ENCODE measurements at regions not wholly inside any gene's neighbourhood (a gene's known extent, or its start where the extent isn't known, plus 50 kb on each side); places are given as distances from the start of the nearest gene placed in this dataset.

- ChIA-PET CTCF (ENCODE audit: partially characterized antibody) (interaction anchor here (0.6 to 8.1 kb wide), 33 partner anchors 10 to 302 kb away, joined by 3 to 118 read pairs (median 5); partner anchors contain the start of gene INHBB), POLR2A (ENCODE audit: partially characterized antibody) (no interaction called here)
- no peak overlapping the region for H3K56ac ChIP-seq (replicated peaks; ENCODE audit: insufficient read length, low read depth, low read length)
- 85% methylated on average over 10 of the region's 10 CpGs; no CpG with 5 or more reads in 1 of the 2 experiments for WGBS, 2 experiments (ENCODE audit: extremely low coverage in 1 of 2, insufficient coverage in 1 of 2, insufficient read length in 1 of 2, insufficient replicate concordance in 2 of 2, low coverage in 1 of 2, low lambda C conversion rate in 2 of 2, missing lambda C conversion rate in 1 of 2)
- no peak overlapping the region for H2AFZ ChIP-seq (ENCODE audit: low read length)
- no peak overlapping the region for H2BK20ac ChIP-seq (ENCODE audit: low read length)
- peaks cover 0 to 1% of the 10 kb centered on the region in 2 experiments for H4K20me1 ChIP-seq (replicated peaks in 1 of 2; ENCODE audit: control insufficient read depth in 1 of 2, insufficient read depth in 2 of 2, low read length in 2 of 2)
- no peak overlapping the region for H4K5ac ChIP-seq (ENCODE audit: insufficient read length, low read depth, low read length)
- no peak overlapping the region for H3K27ac ChIP-seq (ENCODE audit: low read depth, low read length)
- H3K9me3 ChIP-seq (ENCODE audit: insufficient read depth in 2 of 2, low read depth in 1 of 2, low read length in 1 of 2): no peaks in the 10 kb centered on the region
- no peak overlapping the region for H3K9ac ChIP-seq (replicated peaks in 1 of 4; ENCODE audit: extremely low read depth in 1 of 4, low read depth in 3 of 4, low read length in 3 of 4)
- FAIRE-seq (no peak), DNase-seq (ENCODE audit: low read depth in 1 of 2, low spot score in 2 of 2) (no peak)
- H3K79me1 ChIP-seq (ENCODE audit: low read depth, low read length): no peaks in the 10 kb centered on the region
- no peak overlapping the region for H3K18ac ChIP-seq (ENCODE audit: extremely low read depth, low read length)
- no peak overlapping the region for H3K23ac ChIP-seq (ENCODE audit: insufficient read length)
- H2BK12ac ChIP-seq (ENCODE audit: low read depth, low read length): no peak overlapping the region
- H2BK15ac ChIP-seq (ENCODE audit: low read length): no peak overlapping the region
- H3K23me2 ChIP-seq (ENCODE audit: low read depth, low read length): peaks cover 5% of the 10 kb centered on the region; the same call in 1 of the 2 replicates
- H2AK5ac ChIP-seq (ENCODE audit: low read depth, low read length): no peak overlapping the region
- no peak overlapping the region for H3K4me2 ChIP-seq (ENCODE audit: insufficient read depth in 1 of 2, low read depth in 2 of 2, low read length in 2 of 2)
- H3K36me3 ChIP-seq (ENCODE audit: control insufficient read depth in 2 of 4, insufficient read depth in 4 of 4, low read length in 3 of 4): no peaks in the 10 kb centered on the region
- no peak overlapping the region for H2BK120ac ChIP-seq (replicated peaks; ENCODE audit: low read depth, low read length)
- H4K91ac ChIP-seq (replicated peaks; ENCODE audit: insufficient read length, low read length): no peak overlapping the region
- H3K79me2 ChIP-seq (ENCODE audit: control insufficient read depth in 1 of 2, insufficient read depth in 2 of 2, low read length in 2 of 2): no peaks in the 10 kb centered on the region
- H3K4ac ChIP-seq (replicated peaks; ENCODE audit: insufficient read length, low read depth, low read length): no peak overlapping the region
- peaks cover 0 to 29% (median 18%) of the 10 kb centered on the region in 4 experiments; a peak in 6 of 7 replicates for H3K4me1 ChIP-seq (replicated peaks in 1 of 4; ENCODE audit: control insufficient read depth in 3 of 4, insufficient read depth in 4 of 4, low read length in 3 of 4)
- no peak overlapping the region for H3K4me3 ChIP-seq (ENCODE audit: extremely low read depth in 1 of 4, insufficient read depth in 2 of 4, low read depth in 3 of 4, low read length in 4 of 4)
- no peak overlapping the region for H2BK5ac ChIP-seq (ENCODE audit: low read depth, low read length)
- H3K14ac ChIP-seq (ENCODE audit: insufficient read length): no peak overlapping the region
- no peak overlapping the region; the same call in 1 of the 2 replicates for H4K8ac ChIP-seq (ENCODE audit: extremely low read depth, insufficient read depth, low read length)
- H3K27me3 ChIP-seq (replicated peaks in 1 of 4; ENCODE audit: control insufficient read depth in 3 of 4, extremely low read depth in 1 of 4, insufficient read depth in 3 of 4, low read length in 3 of 4): peaks cover 4 to 69% (median 57%) of the 10 kb centered on the region in 4 experiments
- TF ChIP-seq KDM1A (IDR thresholded peaks at IDR 0.05; ENCODE audit: borderline replicate concordance, low read length) (no peak), SP4 (IDR thresholded peaks at IDR 0.05; ENCODE audit: low read length) (no peak), TAF7 (optimal IDR thresholded peaks at IDR 0.05; ENCODE audit: borderline replicate concordance, low read depth, low read length) (no peak), SIX5 (IDR thresholded peaks at IDR 0.05; ENCODE audit: low read depth, low read length) (no peak), CHD1 (IDR thresholded peaks at IDR 0.05; ENCODE audit: low read depth, low read length) (no peak), RNF2 (IDR thresholded peaks at IDR 0.05; ENCODE audit: borderline replicate concordance, low read depth, low read length, missing control alignments, poor library complexity, severe bottlenecking) (no peak), TEAD4 (IDR thresholded peaks at IDR 0.05; ENCODE audit: low read depth, low read length) (no peak), KDM4A (IDR thresholded peaks at IDR 0.05; ENCODE audit: low read depth, low read length, severe bottlenecking) (no peak), SRF (IDR thresholded peaks at IDR 0.05; ENCODE audit: low read depth, low read length) (no peak), TBP (IDR thresholded peaks at IDR 0.05; ENCODE audit: low read depth, low read length) (no peak), CTCF (IDR thresholded peaks at IDR 0.05; ENCODE audit: control extremely low read depth in 1 of 3, insufficient read depth in 1 of 3, low read depth in 1 of 3, low read length in 3 of 3) (no peak), KDM5A (IDR thresholded peaks at IDR 0.05; ENCODE audit: low read length) (no peak), CREB1 (IDR thresholded peaks at IDR 0.05) (no peak)
Measured at GRCh38 chr2:120437604-120438000, 91.7 kb downstream of the INHBB start.
